GM21619 (cell line): ENCODE measurements at regions not wholly inside any gene's neighbourhood (a gene's known extent, or its start where the extent isn't known, plus 50 kb on each side); places are given as distances from the start of the nearest gene placed in this dataset.
"Not testable (repeated sequence)": the region's sequence is repeated elsewhere in the genome, so short reads cannot be mapped to it uniquely, and the experiment has no call there.

Source experiments
- ATAC-seq: cut with Tn5 transposase; IDR thresholded peaks from one replicate; pipeline ENCODE4 v1.9.1; 2021; ENCODE audit not compliant: unreplicated experiment

- no peak for ATAC-seq
Measured at GRCh38 chr20:26218301-26218700, 521.6 kb upstream of the ZNF337 start.

GRCh38 chr20:26216025-26216424 lies 519.4 kb upstream of the ZNF337 start:
- no peak for ATAC-seq

GRCh38 chr20:26214991-26215390 lies 518.3 kb upstream of the ZNF337 start:
- ATAC-seq = no peak

DNA sequence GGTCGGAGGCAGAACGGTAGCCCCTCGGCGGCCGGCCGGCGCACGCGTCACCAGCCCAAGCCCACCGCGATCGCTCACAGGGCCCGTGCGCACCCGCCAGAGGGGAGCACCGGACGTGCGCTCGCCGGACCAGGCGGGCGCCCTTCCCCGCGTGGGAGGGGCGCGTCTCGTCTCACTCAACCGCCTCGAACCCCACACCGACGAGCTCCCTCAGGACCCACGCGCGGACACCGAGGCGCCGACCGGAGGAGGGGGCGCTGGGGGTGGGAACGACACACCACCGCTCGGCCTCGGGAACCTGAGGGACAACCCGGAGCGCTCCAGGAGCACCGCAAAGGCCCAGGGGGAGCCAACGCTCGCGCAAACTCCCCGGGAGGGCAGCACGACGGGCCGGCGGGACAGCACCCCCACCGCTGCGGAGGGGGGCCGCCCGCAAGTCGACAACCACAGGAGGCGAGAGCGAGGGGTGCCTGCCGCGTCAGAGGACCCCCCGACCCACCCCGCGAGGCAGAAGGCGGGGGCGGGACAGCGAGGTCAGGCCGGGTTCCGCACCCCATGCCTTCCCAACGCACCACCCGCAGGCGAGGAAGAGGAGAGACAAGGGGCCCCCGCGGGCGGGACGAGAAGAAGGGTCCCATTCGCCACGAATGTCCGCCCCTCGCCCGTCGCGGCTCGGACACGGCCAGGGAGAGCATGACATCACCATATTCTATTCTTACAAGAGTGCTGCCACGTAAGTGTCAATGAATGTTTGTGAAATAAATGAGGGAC lies 512.7 kb upstream of the ZNF337 start:
- no peak for ATAC-seq

- no peak for ATAC-seq
Measured at GRCh38 chr20:26208296-26209091, 511.8 kb upstream of the ZNF337 start.

DNA sequence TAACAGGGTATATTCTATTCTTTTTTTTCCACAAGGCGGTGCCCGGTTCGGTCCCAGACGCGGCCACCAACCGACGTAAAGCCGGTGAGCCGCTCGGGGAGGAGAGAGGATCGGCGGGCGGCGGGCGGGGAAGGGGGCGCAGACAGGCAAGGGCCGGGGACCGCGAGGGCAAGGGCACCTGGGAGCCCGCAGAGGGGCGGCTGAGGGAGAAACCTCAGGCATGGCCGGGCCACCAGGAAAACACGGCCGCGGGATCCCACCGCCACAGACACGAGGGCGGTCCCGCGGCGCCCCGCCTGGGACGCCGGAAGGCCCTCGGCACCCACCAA lies 511.3 kb upstream of the ZNF337 start:
- ATAC-seq = not testable (repeated sequence)

GRCh38 chr20:26207237-26207966 lies 510.7 kb upstream of the ZNF337 start:
- ATAC-seq = no peak

DNA sequence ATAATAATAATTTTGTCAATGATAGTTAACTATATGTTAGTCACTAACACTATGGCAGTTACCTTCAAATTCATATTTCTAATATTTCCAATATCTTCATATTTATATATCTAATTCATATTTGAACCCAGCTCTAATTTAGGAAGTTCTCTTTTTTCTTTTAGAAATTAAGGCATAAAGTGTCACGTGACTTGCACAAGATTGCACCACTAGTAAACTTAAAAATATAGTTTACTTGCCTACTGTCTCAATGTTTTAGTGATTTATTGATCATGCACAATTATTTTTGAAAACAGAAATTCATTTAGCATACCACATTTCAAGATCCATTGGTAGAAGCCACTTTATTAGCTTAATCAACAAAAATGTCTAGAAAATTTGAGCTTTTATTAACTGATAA lies 508.7 kb upstream of the ZNF337 start:
- no peak for ATAC-seq

DNA sequence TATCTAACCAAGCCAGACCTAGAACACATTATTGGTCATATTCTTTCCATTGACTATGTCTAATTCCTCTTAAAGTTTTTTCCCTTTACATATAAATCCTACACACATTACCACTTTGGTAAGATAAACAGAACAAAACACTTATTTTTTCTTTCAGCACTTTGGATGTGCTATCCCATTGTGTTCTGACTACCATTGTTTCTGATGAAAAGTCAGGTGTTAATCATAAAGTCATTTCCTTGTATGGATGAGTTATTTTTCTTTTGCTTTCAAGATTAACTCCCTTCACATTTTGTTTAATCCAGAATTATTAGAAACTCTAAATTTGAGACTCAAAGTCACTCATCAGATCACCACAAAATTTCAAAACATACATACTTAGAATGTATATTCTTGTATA lies 504.4 kb upstream of the ZNF337 start:
- not testable (repeated sequence) for ATAC-seq

DNA sequence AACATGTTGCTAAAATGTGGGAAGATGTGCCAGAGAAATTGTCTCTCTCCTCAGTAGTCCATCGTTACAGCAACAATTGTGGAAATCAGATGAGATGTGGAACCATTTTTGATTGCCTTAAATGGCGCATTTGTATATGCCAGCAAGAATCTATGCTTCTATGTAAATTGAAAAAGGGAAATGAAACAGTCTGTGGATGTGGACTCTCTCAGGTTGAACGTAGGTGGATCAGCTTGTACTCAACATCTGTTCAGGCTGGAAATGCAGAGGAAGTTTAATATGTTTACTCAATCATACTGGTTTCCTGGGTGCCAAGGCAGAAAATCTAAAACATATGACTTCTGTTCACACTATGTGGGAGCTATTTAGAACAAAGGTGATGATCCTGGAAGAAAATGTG lies 490.7 kb upstream of the ZNF337 start:
- ATAC-seq = not testable (repeated sequence)

DNA sequence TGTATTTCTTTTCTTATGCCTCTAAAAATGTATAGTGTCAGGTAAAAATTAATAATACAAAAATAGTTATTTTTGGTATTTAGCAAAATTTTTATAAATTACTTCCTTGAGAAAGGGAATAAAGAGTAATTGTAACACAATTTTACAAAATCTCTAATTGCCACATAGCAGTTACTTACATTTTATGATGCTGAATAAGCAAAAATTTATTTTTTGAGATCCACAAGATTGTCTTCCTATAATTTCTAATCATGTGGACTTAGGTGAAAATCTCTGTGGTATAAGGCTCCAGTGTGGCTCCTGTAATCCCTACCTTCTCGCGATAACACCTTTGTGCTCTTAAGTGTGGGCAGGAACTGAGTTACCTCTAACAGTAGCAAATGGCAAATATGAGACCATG lies 487.1 kb upstream of the ZNF337 start:
- not testable (repeated sequence) for ATAC-seq

- not testable (repeated sequence) for ATAC-seq
Measured at GRCh38 chr20:26181364-26181763, 484.7 kb upstream of the ZNF337 start.

DNA sequence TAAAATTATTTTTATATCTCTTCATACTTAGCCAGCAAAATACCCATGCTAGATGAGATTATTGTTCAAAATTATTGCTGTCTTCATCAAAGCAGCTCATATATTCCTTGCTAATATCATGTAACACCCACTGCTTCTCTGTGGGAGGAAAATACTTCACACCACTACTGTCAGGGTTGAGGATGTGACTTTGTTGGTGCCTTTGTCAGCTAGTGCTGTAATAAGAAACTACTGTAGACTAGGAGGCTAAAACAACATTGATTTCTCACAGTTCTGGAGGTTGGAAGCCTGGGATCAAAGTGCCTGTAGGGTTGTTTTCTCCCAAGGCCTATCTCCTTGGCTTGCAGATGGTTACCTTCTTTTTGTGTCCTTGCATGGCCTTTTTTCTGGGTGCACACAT lies 475.2 kb upstream of the ZNF337 start:
- ATAC-seq = not testable (repeated sequence)

DNA sequence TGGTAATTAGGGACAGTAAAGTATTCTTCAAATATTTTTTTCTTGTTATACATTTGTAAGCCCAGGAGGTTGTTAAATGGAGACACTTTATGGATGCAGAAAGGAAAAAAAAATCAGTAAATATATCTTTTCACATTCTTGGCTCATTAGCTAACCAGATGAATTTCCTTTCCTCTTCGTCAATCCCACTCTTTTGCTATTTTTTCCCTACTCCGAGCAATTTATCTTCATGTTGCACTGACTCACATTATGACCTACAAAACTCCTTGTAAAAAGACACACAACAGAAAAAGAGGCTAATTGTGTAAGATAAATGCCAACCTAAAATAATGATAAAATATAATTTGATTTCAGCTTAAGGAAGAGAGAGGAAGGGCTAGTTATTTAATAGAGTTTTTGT lies 472.9 kb upstream of the ZNF337 start:
- ATAC-seq = no peak

GRCh38 chr20:26167499-26167898 lies 470.8 kb upstream of the ZNF337 start:
- no peak for ATAC-seq

- no peak for ATAC-seq
Measured at GRCh38 chr20:26163890-26164289, 467.2 kb upstream of the ZNF337 start.

DNA sequence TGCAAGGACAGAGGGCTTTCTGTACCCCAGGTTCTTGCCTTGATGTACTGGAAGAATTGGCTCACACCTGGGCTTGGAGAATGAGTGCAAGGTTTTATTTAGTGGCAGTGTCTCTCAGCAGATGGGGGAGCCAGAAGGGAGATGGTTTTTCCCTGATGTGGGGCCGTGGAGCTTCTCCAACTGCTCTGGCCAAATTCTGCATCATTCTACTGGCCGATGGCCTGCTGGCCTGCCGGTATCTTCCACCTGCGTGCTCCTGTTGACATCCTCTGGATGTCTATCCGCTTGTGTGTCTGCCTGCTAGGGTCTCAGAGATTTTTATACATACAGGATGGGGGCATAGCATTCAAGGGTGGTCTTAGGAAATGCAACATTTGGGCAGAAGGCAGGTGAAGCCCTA lies 466.5 kb upstream of the ZNF337 start:
- ATAC-seq = not testable (repeated sequence)

DNA sequence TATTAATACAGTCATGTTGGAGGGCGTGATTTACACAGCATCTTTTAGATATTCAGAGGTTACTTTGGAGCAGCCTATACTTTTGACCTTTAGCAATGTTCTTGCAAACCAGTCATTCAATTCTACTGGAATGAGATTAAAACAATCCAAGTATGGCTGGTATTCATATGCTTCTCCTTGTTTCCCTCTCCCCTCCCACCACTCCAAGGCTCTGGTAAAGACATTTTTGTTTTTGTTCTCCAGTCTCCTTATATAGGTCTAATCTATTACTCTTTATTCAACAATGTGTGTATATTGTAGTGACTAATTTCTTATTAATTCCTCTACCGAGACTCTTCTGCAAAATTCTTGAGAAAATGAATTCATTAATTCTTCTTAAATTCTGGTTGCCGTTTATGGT lies 465.1 kb upstream of the ZNF337 start:
- ATAC-seq = not testable (repeated sequence)

GRCh38 chr20:26160916-26161315 lies 464.3 kb upstream of the ZNF337 start:
- not testable (repeated sequence) for ATAC-seq

DNA sequence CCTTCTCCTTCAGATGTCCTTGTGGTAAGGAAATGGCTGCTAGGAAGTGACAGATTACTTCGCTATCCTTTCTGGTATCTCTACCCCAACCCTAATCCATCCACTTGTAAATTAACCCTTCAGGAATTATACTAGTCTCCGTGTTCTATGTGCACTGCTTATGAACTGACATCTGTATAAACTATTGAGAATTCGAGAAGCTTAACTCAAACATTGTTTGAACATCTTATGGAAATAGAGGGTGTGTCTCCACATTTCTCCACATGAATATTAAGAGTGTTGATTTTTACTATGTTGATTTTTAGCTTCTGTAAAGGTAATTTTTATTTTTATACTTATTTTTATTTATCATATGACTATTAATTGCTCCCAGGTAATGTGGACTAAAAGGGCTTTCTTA lies 457.6 kb upstream of the ZNF337 start:
- no peak for ATAC-seq

- no peak for ATAC-seq
Measured at GRCh38 chr20:26135325-26136110, 438.9 kb upstream of the ZNF337 start.
